ENCODE measurements at regions not wholly inside any gene's neighbourhood (a gene's known extent, or its start where the extent isn't known, plus 50 kb on each side); places are given as distances from the start of the nearest gene placed in this dataset.

DNA sequence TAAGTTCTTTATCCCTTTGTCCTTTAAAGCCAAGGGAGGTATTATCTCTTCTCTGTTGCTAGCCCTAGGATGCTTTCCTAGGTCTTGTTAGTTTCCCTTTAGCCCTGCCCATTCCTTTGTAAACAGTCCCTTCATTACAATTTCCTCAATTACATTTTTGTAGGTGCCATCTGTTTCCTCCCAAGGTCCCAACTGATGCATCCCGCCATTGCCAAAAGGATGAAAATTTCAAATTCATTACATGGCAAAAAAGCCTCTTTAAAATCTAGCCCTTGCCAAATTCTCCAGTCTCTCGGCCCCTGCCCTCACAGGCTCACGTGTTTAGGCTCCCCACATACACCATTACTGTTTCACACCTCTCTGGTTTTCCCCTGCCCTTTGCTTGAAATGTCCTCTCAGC is 151.9 kb upstream of the C1orf87 start:
- DNase-seq (no peak), ATAC-seq (no peak)
- 66 to 71% (median 67%) methylated on average over 3 of the region's 3 CpGs for WGBS, 3 donors
- no peaks in the 10 kb centered on the region for H3K36me3 ChIP-seq (ENCODE audit: insufficient read depth in 1 of 2, low read depth in 1 of 2)
- TF ChIP-seq, protein P1, sequence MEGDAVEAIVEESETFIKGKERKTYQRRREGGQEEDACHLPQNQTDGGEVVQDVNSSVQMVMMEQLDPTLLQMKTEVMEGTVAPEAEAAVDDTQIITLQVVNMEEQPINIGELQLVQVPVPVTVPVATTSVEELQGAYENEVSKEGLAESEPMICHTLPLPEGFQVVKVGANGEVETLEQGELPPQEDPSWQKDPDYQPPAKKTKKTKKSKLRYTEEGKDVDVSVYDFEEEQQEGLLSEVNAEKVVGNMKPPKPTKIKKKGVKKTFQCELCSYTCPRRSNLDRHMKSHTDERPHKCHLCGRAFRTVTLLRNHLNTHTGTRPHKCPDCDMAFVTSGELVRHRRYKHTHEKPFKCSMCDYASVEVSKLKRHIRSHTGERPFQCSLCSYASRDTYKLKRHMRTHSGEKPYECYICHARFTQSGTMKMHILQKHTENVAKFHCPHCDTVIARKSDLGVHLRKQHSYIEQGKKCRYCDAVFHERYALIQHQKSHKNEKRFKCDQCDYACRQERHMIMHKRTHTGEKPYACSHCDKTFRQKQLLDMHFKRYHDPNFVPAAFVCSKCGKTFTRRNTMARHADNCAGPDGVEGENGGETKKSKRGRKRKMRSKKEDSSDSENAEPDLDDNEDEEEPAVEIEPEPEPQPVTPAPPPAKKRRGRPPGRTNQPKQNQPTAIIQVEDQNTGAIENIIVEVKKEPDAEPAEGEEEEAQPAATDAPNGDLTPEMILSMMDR (IDR thresholded peaks at IDR 0.05): no peak
- no peak overlapping the region for H3K27ac ChIP-seq
- no peaks in the 10 kb centered on the region for H3K9me3 ChIP-seq
- no peaks in the 10 kb centered on the region for H3K27me3 ChIP-seq (ENCODE audit: insufficient read depth in 3 of 3, low read length in 2 of 3)
- H3K4me3 ChIP-seq: no peak overlapping the region
- no peaks in the 10 kb centered on the region for H3K4me1 ChIP-seq
- intact Hi-C loops (cut with DNase I): no loop called here

DNA sequence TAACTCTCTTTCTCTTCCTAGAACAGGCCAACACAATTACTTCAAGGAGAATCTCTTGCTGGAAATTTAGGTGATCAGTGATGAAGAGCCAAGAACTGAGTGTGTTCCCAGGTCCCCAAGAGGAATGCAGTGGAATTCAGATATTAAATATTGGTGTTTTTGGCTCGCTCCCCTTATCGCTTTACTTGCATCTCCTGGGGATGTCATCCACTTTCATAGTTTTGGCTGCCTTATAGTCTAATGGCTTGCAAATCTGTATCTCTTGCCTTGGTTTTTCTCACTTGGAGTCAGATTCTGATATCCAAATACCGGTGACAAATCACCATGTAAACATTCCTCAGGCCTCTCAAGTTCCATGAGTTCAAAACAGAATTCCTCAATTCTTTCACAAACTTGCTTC is 151.0 kb upstream of the C1orf87 start:
- Histone ChIP-seq H3K27ac (no peak overlapping the region), H3K36me3 (ENCODE audit: insufficient read depth in 1 of 2, low read depth in 1 of 2) (no peaks in the 10 kb centered on the region), H3K4me1 (no peaks in the 10 kb centered on the region), H3K4me3 (no peak overlapping the region), H3K27me3 (ENCODE audit: insufficient read depth in 3 of 3, low read length in 2 of 3) (no peaks in the 10 kb centered on the region), H3K9me3 (no peaks in the 10 kb centered on the region)
- ATAC-seq: no peak
- intact Hi-C loops (cut with DNase I): no loop called here
- WGBS, 3 donors: 79 to 80% (median 79%) methylated on average over 3 of the region's 3 CpGs
- TF ChIP-seq, protein P1 (IDR thresholded peaks at IDR 0.05): no peak
- DNase-seq: no peak

DNA sequence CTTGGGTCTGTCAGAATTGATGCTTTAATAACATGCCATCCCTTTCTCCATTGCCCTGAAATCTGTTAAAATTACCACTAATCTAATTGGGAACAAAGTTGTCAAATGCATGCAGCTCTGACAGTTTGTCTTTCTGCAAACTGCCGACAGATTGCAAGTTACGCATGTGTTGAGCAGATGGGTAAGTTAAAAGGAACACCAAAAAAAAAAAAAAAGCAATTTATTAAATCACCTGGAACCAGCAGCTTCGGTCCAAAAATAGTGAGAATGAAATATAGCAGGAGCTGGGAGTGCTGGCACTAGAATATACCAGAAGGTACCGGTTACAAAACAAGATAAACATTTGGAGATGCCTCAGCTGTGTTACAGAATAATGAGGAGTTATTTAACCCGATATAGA is 149.6 kb upstream of the C1orf87 start:
- TF ChIP-seq, protein P1 (IDR thresholded peaks at IDR 0.05): no peak

DNA sequence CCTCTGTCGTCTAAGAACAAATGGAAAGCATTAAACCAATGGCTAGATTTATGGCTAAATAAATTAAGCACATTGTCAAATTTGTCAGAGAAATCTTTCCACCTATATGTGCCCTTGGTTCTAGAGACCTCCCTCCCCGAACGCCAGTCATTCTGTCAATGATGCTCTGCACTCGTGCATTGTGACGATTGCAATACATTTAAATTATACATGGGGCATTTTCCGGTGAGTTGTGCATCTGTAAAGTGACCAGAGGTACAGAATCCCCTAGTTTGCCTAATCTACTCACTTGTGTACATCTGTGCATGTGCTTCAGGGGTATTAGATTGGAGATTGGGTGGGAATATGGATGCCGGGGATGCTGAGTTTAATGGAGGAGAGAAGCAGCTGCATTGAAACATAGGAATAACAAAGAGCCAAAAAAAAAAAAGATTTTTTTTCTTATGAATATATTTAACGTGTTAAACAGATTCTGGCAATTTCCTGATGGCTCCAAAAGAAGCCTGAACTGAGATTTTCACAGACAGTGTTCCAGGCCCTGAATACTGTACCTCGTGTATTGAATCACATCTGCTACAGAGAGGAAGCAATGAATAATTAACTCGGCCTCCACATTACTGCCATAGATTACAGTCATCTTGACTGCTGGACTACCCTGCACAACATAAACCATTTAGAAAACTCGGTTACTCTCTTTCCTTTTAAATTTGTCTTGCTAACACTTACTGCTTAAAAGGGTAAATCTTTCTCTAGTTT is 149.0 kb upstream of the C1orf87 start:
- no peak overlapping the region for H3K4me3 ChIP-seq
- H3K27ac ChIP-seq: no peak overlapping the region
- no peak for ATAC-seq
- no peaks in the 10 kb centered on the region for H3K4me1 ChIP-seq
- intact Hi-C loops (cut with DNase I): no loop called here
- no peaks in the 10 kb centered on the region for H3K9me3 ChIP-seq
- no peak for DNase-seq
- TF ChIP-seq, protein P1 (IDR thresholded peaks at IDR 0.05): no peak
- 70 to 73% (median 72%) methylated on average over 11 of the region's 11 CpGs for WGBS, 3 donors
- no peaks in the 10 kb centered on the region for H3K27me3 ChIP-seq (ENCODE audit: insufficient read depth in 3 of 3, low read length in 2 of 3)
- H3K36me3 ChIP-seq (ENCODE audit: insufficient read depth in 1 of 2, low read depth in 1 of 2): no peaks in the 10 kb centered on the region

More for the DNA sequence above, 149.6 kb upstream of the C1orf87 start:
- DNase-seq: no peak
- Histone ChIP-seq H3K9me3 (no peaks in the 10 kb centered on the region), H3K4me3 (no peak overlapping the region), H3K27me3 (ENCODE audit: insufficient read depth in 3 of 3, low read length in 2 of 3) (no peaks in the 10 kb centered on the region), H3K4me1 (no peaks in the 10 kb centered on the region), H3K36me3 (ENCODE audit: insufficient read depth in 1 of 2, low read depth in 1 of 2) (no peaks in the 10 kb centered on the region), H3K27ac (no peak overlapping the region)
- 41 to 56% (median 45%) methylated on average over 5 of the region's 5 CpGs for WGBS, 3 donors
- intact Hi-C loops (cut with DNase I): no loop called here
- no peak for ATAC-seq

DNA sequence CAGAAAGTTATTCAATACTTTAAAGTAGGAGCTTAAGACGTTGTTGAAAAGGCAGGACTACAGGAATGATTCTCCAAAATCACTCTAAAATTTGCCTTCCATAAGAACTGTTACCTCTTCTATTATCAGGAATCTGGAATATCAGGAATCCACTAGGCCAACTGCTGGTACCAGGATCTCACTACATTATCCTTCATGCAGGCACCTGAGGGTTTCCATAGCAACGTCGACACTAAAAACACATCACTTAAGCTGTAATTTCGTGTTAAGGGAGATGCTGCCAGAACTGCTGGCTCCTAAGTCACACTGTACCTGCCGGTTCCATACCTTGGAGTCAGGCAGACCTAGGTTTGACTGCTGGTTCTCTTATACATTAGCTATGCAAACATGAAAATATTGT is 139.7 kb upstream of the C1orf87 start:
- Histone ChIP-seq H3K27me3 (ENCODE audit: insufficient read depth in 3 of 3, low read length in 2 of 3) (no peaks in the 10 kb centered on the region), H3K36me3 (ENCODE audit: insufficient read depth in 1 of 2, low read depth in 1 of 2) (no peaks in the 10 kb centered on the region), H3K9me3 (no peaks in the 10 kb centered on the region), H3K4me3 (no peak overlapping the region), H3K27ac (no peak overlapping the region), H3K4me1 (no peaks in the 10 kb centered on the region)
- no peak for ATAC-seq
- TF ChIP-seq, protein P1 (IDR thresholded peaks at IDR 0.05): no peak
- DNase-seq: no peak
- intact Hi-C loops (cut with DNase I): no loop called here
- 75 to 81% (median 77%) methylated on average over 5 of the region's 5 CpGs for WGBS, 3 donors

Data from psoas muscle (tissue), 7 donors.